Smooth muscle cell (in vitro differentiated cells): ENCODE measurements at regions not wholly inside any gene's neighbourhood (a gene's known extent, or its start where the extent isn't known, plus 50 kb on each side); places are given as distances from the start of the nearest gene placed in this dataset.

Experiments
- DNase-seq: peaks from one replicate; lab custom pipeline; 2025; ENCODE audit not compliant: unreplicated experiment; lab: John Stamatoyannopoulos, UW
- H2AFZ ChIP-seq: fragments of 200-600 bp; sonication (generic); 2 replicates; pipeline ENCODE4 v1.6.0; 2016; ENCODE audit warnings: antibody characterized with exemption, low read depth, mild to moderate bottlenecking
- H3F3A ChIP-seq: fragments of 200-600 bp; sonication (generic); 2 replicates; pipeline ENCODE4 v1.6.0; 2017; ENCODE audit warnings: antibody characterized with exemption, low read depth
- H3K27ac ChIP-seq: fragments of 200-600 bp; sonication (generic); 2 replicates; pipeline ENCODE4 v1.5.1; 2016; ENCODE audit warnings: low read depth, mild to moderate bottlenecking
- H3K27me3 ChIP-seq: fragments of 200-600 bp; sonication (generic); 2 replicates; pipeline ENCODE4 v1.6.1; 2016; ENCODE audit warnings: low read depth, mild to moderate bottlenecking
- H3K36me3 ChIP-seq: fragments of 200-600 bp; sonication (generic); 2 replicates; pipeline ENCODE4 v1.5.1; 2016; ENCODE audit warnings: low read depth
- H3K4me1 ChIP-seq: fragments of 200-600 bp; sonication (generic); 2 replicates; pipeline ENCODE4 v1.5.1; 2016; ENCODE audit warnings: low read depth
- H3K4me2 ChIP-seq: fragments of 200-600 bp; sonication (generic); 2 replicates; pipeline ENCODE4 v1.6.0; 2016; ENCODE audit warnings: mild to moderate bottlenecking
- H3K4me3 ChIP-seq: fragments of 200-600 bp; sonication (generic); 2 replicates; pipeline ENCODE4 v1.5.1; 2016; ENCODE audit warnings: mild to moderate bottlenecking
- H3K79me2 ChIP-seq: fragments of 200-600 bp; sonication (generic); 2 replicates; pipeline ENCODE4 v1.6.0; 2016; ENCODE audit warnings: low read depth, mild to moderate bottlenecking
- H3K9ac ChIP-seq: fragments of 200-600 bp; sonication (generic); 2 replicates; pipeline ENCODE4 v1.6.0; 2016; ENCODE audit warnings: low read depth
- H3K9me3 ChIP-seq: fragments of 200-600 bp; sonication (generic); replicated peaks from 2 replicates; pipeline ENCODE4 v1.5.1; 2016; ENCODE audit warnings: low read depth
- H4K20me1 ChIP-seq: fragments of 200-600 bp; sonication (generic); 2 replicates; pipeline ENCODE4 v1.6.0; 2016; ENCODE audit warnings: low read depth
- WGBS: methylation state at CpG from one replicate; pipeline ENCODE4 v1.1.7; 2016; ENCODE audit warnings: low lambda C conversion rate; 5-methylcytosine and 5-hydroxymethylcytosine counted together
- TF ChIP-seq, protein P1 (sequence below): fragments of 200-600 bp; sonication (generic); IDR thresholded peaks from 2 replicates; pipeline ENCODE4 v1.5.1; 2017; ENCODE audit warnings: borderline replicate concordance, mild to moderate bottlenecking, antibody characterized with exemption; ENCODE audit not compliant: insufficient read depth, poor library complexity, severe bottlenecking

DNA sequence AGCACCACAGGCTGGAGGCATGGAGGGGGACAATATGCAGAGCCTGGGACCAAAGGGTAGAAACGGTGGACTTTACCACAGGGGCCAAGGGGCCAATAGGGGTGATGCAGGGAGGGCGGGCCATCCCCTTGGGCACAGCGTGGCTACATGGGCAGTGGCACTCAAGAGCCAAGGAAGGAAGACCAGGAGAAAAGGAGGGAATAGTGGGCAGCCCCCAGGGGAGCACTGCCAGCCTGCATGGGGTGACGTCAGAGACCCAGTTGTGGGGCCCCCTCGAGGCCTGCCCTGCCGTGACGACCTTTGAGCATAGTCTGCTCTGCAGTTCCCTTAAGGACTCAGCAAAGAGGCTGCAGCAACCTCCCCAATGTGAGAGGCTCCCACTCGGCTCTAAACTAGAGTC, 95.5 kb upstream of the TMPRSS2 start:
- no peak for DNase-seq
- no peaks in the 10 kb centered on the region for H3K4me1 ChIP-seq
- 94% methylated on average over 8 of the region's 8 CpGs for WGBS
- no peak overlapping the region for H3K4me3 ChIP-seq
- no peaks in the 10 kb centered on the region for H3F3A ChIP-seq
- no peaks in the 10 kb centered on the region for H4K20me1 ChIP-seq
- no peak overlapping the region for H3K9ac ChIP-seq
- no peaks in the 10 kb centered on the region for H3K79me2 ChIP-seq
- H3K27me3 ChIP-seq = no peaks in the 10 kb centered on the region
- no peak overlapping the region for H3K4me2 ChIP-seq
- H2AFZ ChIP-seq = no peak overlapping the region
- TF ChIP-seq, protein P1, sequence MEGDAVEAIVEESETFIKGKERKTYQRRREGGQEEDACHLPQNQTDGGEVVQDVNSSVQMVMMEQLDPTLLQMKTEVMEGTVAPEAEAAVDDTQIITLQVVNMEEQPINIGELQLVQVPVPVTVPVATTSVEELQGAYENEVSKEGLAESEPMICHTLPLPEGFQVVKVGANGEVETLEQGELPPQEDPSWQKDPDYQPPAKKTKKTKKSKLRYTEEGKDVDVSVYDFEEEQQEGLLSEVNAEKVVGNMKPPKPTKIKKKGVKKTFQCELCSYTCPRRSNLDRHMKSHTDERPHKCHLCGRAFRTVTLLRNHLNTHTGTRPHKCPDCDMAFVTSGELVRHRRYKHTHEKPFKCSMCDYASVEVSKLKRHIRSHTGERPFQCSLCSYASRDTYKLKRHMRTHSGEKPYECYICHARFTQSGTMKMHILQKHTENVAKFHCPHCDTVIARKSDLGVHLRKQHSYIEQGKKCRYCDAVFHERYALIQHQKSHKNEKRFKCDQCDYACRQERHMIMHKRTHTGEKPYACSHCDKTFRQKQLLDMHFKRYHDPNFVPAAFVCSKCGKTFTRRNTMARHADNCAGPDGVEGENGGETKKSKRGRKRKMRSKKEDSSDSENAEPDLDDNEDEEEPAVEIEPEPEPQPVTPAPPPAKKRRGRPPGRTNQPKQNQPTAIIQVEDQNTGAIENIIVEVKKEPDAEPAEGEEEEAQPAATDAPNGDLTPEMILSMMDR = no peak
- no peaks in the 10 kb centered on the region for H3K36me3 ChIP-seq
- H3K9me3 ChIP-seq = no peaks in the 10 kb centered on the region
- H3K27ac ChIP-seq = no peak overlapping the region

DNA sequence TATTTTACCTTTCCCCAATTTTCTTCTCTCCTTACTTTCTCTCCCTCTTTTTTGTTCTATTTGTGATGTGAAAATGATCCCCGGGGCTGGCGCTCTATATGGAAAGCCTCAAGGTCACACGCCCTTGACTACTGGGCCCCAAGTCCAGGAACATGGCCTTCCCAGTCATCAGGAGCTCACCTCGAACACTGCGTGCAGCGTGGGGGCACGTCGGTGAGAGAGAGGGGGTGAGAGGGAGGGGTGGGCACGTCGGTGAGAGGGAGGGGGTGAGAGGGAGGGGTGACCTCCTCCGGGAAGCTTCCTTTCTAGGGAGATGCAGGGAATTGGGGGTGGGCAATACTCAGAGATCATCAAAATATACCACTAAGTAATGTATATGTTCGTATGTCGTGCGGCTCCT, 94.6 kb upstream of the TMPRSS2 start:
- H3K4me1 ChIP-seq = no peaks in the 10 kb centered on the region
- H3K9ac ChIP-seq = no peak overlapping the region
- WGBS = 85% methylated on average over 10 of the region's 14 CpGs
- H4K20me1 ChIP-seq = no peaks in the 10 kb centered on the region
- H3K4me2 ChIP-seq = no peak overlapping the region
- DNase-seq = no peak
- no peak overlapping the region for H3K4me3 ChIP-seq
- TF ChIP-seq, protein P1 = no peak
- no peaks in the 10 kb centered on the region for H3F3A ChIP-seq
- no peaks in the 10 kb centered on the region for H3K9me3 ChIP-seq
- H3K79me2 ChIP-seq = no peaks in the 10 kb centered on the region
- no peaks in the 10 kb centered on the region for H3K36me3 ChIP-seq
- no peaks in the 10 kb centered on the region for H3K27me3 ChIP-seq
- H3K27ac ChIP-seq = no peak overlapping the region
- H2AFZ ChIP-seq = no peak overlapping the region

DNA sequence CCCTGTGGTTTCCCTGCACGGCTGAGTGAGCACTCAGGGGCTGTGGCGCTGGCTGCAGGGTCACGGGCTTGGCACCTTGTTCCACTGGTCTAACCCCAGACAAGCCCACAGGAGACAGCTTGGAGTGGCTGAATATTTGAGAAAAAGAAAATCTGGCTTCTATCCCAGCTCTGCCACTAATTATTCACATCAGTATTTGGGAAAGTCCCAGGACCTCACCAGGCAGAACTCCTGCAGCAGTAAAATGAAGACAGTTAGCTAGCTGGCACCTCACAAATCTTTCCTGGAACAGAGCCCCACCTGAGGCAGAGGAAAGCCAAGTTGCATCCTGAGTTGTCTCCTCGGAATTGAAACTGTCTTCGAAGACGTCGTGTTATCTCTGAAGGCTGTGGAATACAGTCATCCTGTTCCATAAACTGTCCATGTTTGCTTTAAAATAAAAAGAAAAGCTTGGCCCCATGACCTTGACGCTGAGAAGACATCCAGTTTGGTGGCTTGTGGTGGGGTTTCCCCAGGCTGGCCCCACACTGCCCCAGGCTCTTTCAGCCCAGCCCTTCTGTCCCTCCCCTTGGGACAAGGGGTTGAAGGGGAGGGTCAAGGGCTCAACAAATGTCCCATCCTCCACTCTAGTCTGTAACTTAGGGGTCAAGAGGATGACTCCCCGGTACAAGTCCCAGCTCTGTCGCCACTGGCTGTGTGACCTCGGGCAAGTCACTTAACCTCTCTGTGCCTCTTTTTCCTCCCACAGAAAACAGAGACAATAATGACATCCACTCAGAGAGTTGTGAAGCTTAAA, 93.8 kb upstream of the TMPRSS2 start:
- TF ChIP-seq, protein P1 = no peak
- no peaks in the 10 kb centered on the region for H3K79me2 ChIP-seq
- 62% methylated on average over 11 of the region's 11 CpGs for WGBS
- no peak overlapping the region for H3K4me2 ChIP-seq
- no peak overlapping the region for H3K4me3 ChIP-seq
- H3K4me1 ChIP-seq = no peaks in the 10 kb centered on the region
- DNase-seq = no peak
- no peaks in the 10 kb centered on the region for H4K20me1 ChIP-seq
- H3F3A ChIP-seq = no peaks in the 10 kb centered on the region
- no peaks in the 10 kb centered on the region for H3K27me3 ChIP-seq
- no peak overlapping the region for H3K9ac ChIP-seq
- no peak overlapping the region for H3K27ac ChIP-seq
- H3K9me3 ChIP-seq = no peaks in the 10 kb centered on the region
- no peak overlapping the region for H2AFZ ChIP-seq
- H3K36me3 ChIP-seq = no peaks in the 10 kb centered on the region

DNA sequence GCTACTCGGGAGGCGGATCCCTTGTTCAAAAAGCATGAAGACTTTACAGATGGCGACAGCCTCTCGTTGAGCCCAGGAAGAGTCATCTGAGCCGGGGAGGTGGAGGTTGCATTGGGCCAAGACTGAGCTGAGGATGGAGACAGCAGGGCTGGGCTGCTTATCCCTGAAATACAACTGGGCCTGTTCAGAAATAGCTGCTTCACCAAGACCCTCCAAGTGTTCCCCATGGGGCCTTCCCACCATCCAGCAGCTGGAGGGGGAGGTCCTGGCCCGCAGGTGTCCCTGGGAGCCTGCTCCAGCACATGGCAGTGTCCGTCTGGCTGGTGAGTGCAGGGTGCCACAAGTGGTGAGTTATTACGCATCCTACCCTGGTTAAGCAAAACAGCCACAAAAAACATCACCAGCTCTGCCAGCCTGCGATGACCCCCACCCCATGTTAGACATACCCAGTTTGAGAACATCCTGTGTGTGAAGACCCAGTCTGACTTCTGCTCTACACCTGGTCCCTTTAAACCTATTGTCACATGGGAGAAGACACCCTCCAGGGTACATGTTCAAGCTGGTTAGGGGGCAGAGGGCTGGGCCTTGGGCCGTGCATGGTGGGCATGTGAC, 93.1 kb upstream of the TMPRSS2 start:
- TF ChIP-seq, protein P1 = no peak
- H3K9ac ChIP-seq = no peak overlapping the region
- no peak overlapping the region for H3K27ac ChIP-seq
- H3K4me2 ChIP-seq = no peak overlapping the region
- WGBS = 90% methylated on average over 10 of the region's 10 CpGs
- no peaks in the 10 kb centered on the region for H4K20me1 ChIP-seq
- H3K36me3 ChIP-seq = no peaks in the 10 kb centered on the region
- no peaks in the 10 kb centered on the region for H3K4me1 ChIP-seq
- no peak for DNase-seq
- H3F3A ChIP-seq = no peaks in the 10 kb centered on the region
- H3K79me2 ChIP-seq = no peaks in the 10 kb centered on the region
- no peak overlapping the region for H2AFZ ChIP-seq
- H3K27me3 ChIP-seq = no peaks in the 10 kb centered on the region
- H3K4me3 ChIP-seq = no peak overlapping the region
- no peaks in the 10 kb centered on the region for H3K9me3 ChIP-seq
